OCI-LY1 (cell line): ENCODE measurements at regions not wholly inside any gene's neighbourhood (a gene's known extent, or its start where the extent isn't known, plus 50 kb on each side); places are given as distances from the start of the nearest gene placed in this dataset.

Source experiments
- H2AFZ ChIP-seq: fragments of 200-600 bp; sonication (generic), shearing (Covaris generic); 2 replicates; pipeline ENCODE4 v1.6.0; 2014; ENCODE audit warnings: antibody characterized with exemption, mild to moderate bottlenecking, low read length
- H3F3A ChIP-seq: fragments of 200-600 bp; sonication (generic), shearing (Covaris generic); 2 replicates; pipeline ENCODE4 v1.6.0; 2014; ENCODE audit warnings: mild to moderate bottlenecking, antibody characterized with exemption, low read length, moderate library complexity; ENCODE audit not compliant: insufficient read depth
- H3K27ac ChIP-seq: fragments of 200-600 bp; sonication (generic); 2 replicates; pipeline ENCODE4 v1.5.1; 2014; ENCODE audit warnings: low read length, mixed run types, mild to moderate bottlenecking, low read depth; ENCODE audit not compliant: poor library complexity, severe bottlenecking
- H3K27me3 ChIP-seq: fragments of 200-600 bp; sonication (generic); 2 replicates; pipeline ENCODE4 v1.6.0; 2014; ENCODE audit warnings: antibody characterized with exemption, mild to moderate bottlenecking, low read length, moderate library complexity; ENCODE audit not compliant: insufficient read depth
- H3K36me3 ChIP-seq: fragments of 200-600 bp; sonication (generic); 2 replicates; pipeline ENCODE4 v1.6.1; 2014; ENCODE audit warnings: mild to moderate bottlenecking, antibody characterized with exemption, low read length, moderate library complexity, mixed read lengths; ENCODE audit not compliant: insufficient read depth
- H3K4me1 ChIP-seq: fragments of 200-600 bp; sonication (generic); 2 replicates; pipeline ENCODE4 v1.5.1; 2014; ENCODE audit warnings: mild to moderate bottlenecking, low read length, moderate library complexity; ENCODE audit not compliant: insufficient read depth, severe bottlenecking
- H3K4me2 ChIP-seq: fragments of 200-600 bp; sonication (generic), shearing (Covaris generic); 2 replicates; pipeline ENCODE4 v1.6.1; 2014; ENCODE audit warnings: low read length
- H3K4me3 ChIP-seq: fragments of 200-600 bp; sonication (generic); 2 replicates; pipeline ENCODE4 v1.5.1; 2014; ENCODE audit warnings: low read length, low read depth, mild to moderate bottlenecking, mixed read lengths; ENCODE audit not compliant: poor library complexity, severe bottlenecking
- H3K79me2 ChIP-seq: fragments of 200-600 bp; shearing (Covaris generic); 2 replicates; pipeline ENCODE4 v1.6.1; 2016; ENCODE audit warnings: mixed run types, low read length, mixed read lengths; ENCODE audit not compliant: insufficient read depth
- H3K9ac ChIP-seq: fragments of 200-600 bp; sonication (generic), shearing (Covaris generic); 2 replicates; pipeline ENCODE4 v1.6.1; 2014; ENCODE audit warnings: mild to moderate bottlenecking, low read length, mixed read lengths
- H3K9me2 ChIP-seq: fragments of 200-600 bp; sonication (generic), shearing (Covaris generic); 2 replicates; pipeline ENCODE4 v1.6.1; 2014; ENCODE audit warnings: low read depth, mild to moderate bottlenecking, low read length, mixed read lengths
- H3K9me3 ChIP-seq: fragments of 200-600 bp; shearing (Covaris generic); 2 replicates; pipeline ENCODE4 v1.6.1; 2014; ENCODE audit warnings: low read length, mixed read lengths
- H4K20me1 ChIP-seq: fragments of 200-600 bp; sonication (generic), shearing (Covaris generic); 2 replicates; pipeline ENCODE4 v1.6.0; 2016; ENCODE audit warnings: mild to moderate bottlenecking, low read length; ENCODE audit not compliant: insufficient read depth
- EZH2 ChIP-seq: fragments of 200-600 bp; sonication (generic), shearing (Covaris generic); IDR thresholded peaks from 2 replicates; pipeline ENCODE4 v1.8.0; 2017; ENCODE audit warnings: borderline replicate concordance, mixed run types, mild to moderate bottlenecking, antibody characterized with exemption, low read length, moderate library complexity, mixed read lengths
- TF ChIP-seq, protein P1 (sequence below): fragments of 200-600 bp; sonication (generic), shearing (Covaris generic); IDR thresholded peaks from 2 replicates; pipeline ENCODE4 v1.5.1; 2017; ENCODE audit warnings: mild to moderate bottlenecking, antibody characterized with exemption, low read length, moderate library complexity, mixed read lengths

DNA sequence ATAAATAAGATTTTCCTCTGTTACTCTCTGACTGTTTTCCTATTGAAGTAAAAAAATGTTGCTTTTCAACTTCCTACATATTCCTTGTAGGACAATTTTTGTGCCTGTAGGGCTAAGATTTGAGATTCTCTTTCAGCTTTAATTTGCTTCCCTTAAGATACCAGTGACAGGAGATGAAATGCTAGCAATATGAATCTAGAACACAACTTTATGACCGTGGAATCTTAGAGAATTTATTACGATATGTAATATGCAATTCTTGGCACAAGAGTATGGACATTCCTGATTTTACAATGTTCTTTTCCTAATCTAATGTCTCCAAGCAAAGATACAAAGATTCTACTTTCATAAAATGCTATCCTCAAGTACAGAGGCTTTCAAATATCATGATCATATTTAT is 180.9 kb downstream of the KCNE4 start:
- H3K9me2 ChIP-seq = no peaks in the 10 kb centered on the region
- no peak overlapping the region for H3K27ac ChIP-seq
- H3K9me3 ChIP-seq = no peaks in the 10 kb centered on the region

DNA sequence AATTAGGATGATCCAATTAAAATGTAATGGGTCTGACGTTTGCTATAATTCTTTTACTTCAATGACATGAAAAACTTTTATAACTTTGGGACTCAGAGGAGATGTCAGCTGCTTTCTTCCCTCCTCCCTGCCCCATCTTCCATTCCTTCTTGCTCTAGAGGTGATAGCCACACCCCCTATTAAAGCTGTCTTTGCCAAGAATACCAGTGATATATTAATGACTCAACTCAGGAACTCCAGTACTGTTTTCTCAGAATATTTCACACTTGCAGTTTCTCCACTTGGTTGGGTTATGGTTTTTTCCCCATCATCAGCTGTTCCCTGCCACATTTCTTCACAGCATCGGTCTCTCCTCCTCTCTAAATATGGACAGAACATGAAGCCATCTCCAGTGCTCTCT is 184.0 kb downstream of the KCNE4 start:
- Histone ChIP-seq H3K9me2 (no peaks in the 10 kb centered on the region), H3K4me2 (no peak overlapping the region), H3K27me3 (no peaks in the 10 kb centered on the region), H3K27ac (no peak overlapping the region), H3K4me1 (no peaks in the 10 kb centered on the region), H3K9me3 (no peaks in the 10 kb centered on the region), H3K36me3 (no peaks in the 10 kb centered on the region), H2AFZ (no peak overlapping the region), H3K79me2 (no peaks in the 10 kb centered on the region), H3K9ac (no peak overlapping the region), H3K4me3 (no peak overlapping the region), H3F3A (no peaks in the 10 kb centered on the region), H4K20me1 (no peaks in the 10 kb centered on the region)
- TF ChIP-seq, protein P1, sequence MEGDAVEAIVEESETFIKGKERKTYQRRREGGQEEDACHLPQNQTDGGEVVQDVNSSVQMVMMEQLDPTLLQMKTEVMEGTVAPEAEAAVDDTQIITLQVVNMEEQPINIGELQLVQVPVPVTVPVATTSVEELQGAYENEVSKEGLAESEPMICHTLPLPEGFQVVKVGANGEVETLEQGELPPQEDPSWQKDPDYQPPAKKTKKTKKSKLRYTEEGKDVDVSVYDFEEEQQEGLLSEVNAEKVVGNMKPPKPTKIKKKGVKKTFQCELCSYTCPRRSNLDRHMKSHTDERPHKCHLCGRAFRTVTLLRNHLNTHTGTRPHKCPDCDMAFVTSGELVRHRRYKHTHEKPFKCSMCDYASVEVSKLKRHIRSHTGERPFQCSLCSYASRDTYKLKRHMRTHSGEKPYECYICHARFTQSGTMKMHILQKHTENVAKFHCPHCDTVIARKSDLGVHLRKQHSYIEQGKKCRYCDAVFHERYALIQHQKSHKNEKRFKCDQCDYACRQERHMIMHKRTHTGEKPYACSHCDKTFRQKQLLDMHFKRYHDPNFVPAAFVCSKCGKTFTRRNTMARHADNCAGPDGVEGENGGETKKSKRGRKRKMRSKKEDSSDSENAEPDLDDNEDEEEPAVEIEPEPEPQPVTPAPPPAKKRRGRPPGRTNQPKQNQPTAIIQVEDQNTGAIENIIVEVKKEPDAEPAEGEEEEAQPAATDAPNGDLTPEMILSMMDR = no peak
- no peak for TF ChIP-seq EZH2

More for the DNA sequence above, 180.9 kb downstream of the KCNE4 start:
- Histone ChIP-seq H3F3A (no peaks in the 10 kb centered on the region), H3K4me3 (no peak overlapping the region), H3K36me3 (no peaks in the 10 kb centered on the region), H3K4me2 (no peak overlapping the region), H2AFZ (no peak overlapping the region), H3K4me1 (no peaks in the 10 kb centered on the region), H4K20me1 (no peaks in the 10 kb centered on the region), H3K27me3 (no peaks in the 10 kb centered on the region), H3K79me2 (no peaks in the 10 kb centered on the region), H3K9ac (no peak overlapping the region)
- TF ChIP-seq, protein P1 = no peak
- no peak for TF ChIP-seq EZH2

DNA sequence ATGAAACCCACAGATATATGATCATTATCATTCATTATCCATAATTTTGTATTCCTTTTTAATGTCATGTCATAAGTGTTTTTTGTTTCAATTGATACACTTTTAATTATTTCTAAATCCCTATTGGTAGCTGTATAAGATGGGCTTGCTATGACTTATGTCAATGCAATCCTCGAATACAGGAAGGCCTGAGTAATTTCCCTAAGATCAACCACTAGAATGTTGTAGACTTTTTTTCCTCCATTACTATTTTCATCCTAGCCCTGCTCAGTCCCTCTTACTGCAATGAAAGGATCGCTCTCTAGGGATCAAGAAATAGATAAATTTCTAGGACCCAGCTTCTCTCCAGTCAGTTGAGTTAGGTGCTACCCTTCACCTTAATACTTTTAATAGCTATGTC is 186.3 kb downstream of the KCNE4 start:
- no peak overlapping the region for H3K4me3 ChIP-seq
- H3K27me3 ChIP-seq = no peaks in the 10 kb centered on the region
- H3K4me1 ChIP-seq = no peaks in the 10 kb centered on the region
- H3K9me3 ChIP-seq = no peaks in the 10 kb centered on the region
- H3K4me2 ChIP-seq = no peak overlapping the region
- no peak overlapping the region for H2AFZ ChIP-seq
- no peak overlapping the region for H3K27ac ChIP-seq
- no peaks in the 10 kb centered on the region for H3K79me2 ChIP-seq
- H3K9ac ChIP-seq = no peak overlapping the region
- no peaks in the 10 kb centered on the region for H3K36me3 ChIP-seq
- no peaks in the 10 kb centered on the region for H3F3A ChIP-seq
- TF ChIP-seq EZH2 = no peak
- TF ChIP-seq, protein P1 = no peak
- no peaks in the 10 kb centered on the region for H3K9me2 ChIP-seq
- H4K20me1 ChIP-seq = no peaks in the 10 kb centered on the region
